ENCODE measurements at regions not wholly inside any gene's neighbourhood (a gene's known extent, or its start where the extent isn't known, plus 50 kb on each side); places are given as distances from the start of the nearest gene placed in this dataset.

GRCh38 chr10:62632071-62632809 lies 172.3 kb upstream of the ADO start:
- DNase-seq (ENCODE audit: low read depth) = peak; percentile 30

- no peak for DNase-seq (ENCODE audit: low read depth)
Observed at GRCh38 chr10:62633976-62634375, 170.5 kb upstream of the ADO start.

- no peak for DNase-seq (ENCODE audit: low read depth)
Observed at GRCh38 chr10:62634576-62634975, 169.9 kb upstream of the ADO start.

GRCh38 chr10:62635127-62635526 lies 169.4 kb upstream of the ADO start:
- no peak for DNase-seq (ENCODE audit: low read depth)

GRCh38 chr10:62636825-62637248 lies 167.7 kb upstream of the ADO start:
- no peak for DNase-seq (ENCODE audit: low read depth)

GRCh38 chr10:62637249-62638061 lies 167.1 kb upstream of the ADO start:
- peak; percentile 38 for DNase-seq (ENCODE audit: low read depth)

- no peak for DNase-seq (ENCODE audit: low read depth)
Observed at GRCh38 chr10:62638062-62638477, 166.4 kb upstream of the ADO start.

GRCh38 chr10:62639144-62639543 lies 165.4 kb upstream of the ADO start:
- no peak for DNase-seq (ENCODE audit: low read depth)

DNA sequence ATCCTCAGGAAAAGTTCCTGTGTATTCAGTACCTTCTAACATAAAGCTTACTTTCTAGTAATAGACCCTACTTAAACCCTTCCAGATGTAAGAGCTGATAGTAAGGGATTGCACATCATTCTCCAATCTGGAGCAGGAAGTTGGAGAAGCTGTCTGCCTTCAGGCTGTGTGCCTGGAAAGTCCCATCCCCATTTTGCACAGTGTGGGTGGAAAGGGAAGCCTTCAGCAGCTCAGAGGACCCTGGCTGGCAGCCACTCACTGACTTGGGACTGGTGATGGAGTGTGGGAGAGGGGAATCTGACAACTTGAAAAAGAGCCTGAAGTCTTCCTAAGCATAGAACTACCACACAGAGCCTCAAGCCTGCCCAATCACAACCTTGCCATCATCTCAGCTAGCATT lies 164.1 kb upstream of the ADO start:
- DNase-seq (ENCODE audit: low read depth) = no peak

DNA sequence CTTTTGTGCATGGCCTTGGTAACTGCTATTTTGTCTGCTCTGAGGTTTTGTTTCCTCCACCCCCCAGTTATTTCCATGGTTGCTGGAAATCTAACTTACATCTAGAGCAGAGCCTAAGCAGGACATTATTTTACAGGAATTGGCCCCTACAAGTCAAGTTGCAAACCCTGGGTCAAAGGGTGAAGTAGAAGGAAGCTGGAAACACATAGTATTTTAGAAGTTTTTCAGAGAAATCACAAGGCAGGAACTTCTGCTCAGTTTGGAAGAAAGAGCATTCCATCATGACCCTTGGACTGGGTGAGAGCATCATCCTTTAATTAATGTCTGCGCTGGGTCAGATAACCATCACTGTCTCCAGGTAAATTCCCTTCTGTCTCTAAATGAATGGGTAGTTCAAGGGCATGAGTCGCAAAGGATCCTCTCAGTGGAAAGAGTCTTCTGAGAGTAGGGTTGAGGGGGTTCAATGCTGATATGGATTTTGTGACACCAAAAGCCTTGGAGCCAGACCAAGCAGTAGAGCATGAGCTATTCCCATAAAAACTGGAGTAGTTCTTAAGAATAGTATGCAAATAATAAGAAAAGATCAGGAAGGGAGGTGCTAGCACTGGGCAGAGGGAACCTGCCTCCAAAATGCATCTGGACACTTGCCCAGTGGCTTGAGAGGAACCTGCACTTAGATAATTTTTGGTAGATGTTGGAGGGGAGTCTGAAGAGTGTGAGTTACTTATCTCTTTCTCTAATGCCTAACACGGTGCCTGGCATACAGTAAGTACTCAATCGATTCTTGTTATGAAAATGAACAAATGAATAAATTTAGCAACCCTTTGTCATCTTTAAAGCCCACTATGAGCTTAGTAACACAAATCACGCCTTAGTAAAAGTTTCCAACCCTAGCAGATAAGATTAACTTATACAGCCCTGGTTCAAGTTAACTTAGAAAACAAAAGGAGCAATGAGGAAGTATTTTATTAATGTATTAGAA lies 160.6 kb upstream of the ADO start:
- DNase-seq (ENCODE audit: low read depth) = no peak

DNA sequence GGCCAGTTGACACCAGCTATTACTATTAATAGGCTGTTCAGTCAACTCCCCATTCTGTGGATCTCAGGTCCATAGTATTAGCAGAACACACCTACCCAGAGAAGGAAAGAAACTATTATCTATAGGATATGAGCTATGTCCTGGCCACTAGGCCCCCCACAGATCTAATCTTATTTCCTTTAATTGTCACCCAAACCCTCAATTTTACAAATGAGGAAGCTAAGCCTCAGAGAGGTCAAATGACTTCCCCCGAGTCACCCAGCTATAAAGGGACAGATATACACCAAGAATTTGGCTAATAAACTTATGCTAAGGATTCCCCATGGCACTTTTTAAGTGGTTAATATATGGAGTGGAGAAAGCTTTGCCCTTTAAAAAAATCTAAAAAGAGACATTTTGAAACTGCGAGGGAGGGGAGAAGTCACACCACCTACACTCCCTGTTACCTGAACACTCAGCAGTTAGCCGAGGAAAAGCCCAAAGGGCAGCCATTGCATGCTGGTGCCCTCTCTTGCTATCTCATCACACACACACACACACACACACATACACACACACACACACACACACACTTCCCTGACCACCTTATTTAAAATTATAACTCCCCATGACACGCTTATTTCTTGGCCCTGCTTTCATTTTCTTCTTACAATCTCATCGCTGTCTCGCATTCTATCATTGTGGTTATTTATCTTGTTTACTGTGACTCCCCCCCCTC lies 157.0 kb upstream of the ADO start:
- DNase-seq (ENCODE audit: low read depth) = no peak

DNA sequence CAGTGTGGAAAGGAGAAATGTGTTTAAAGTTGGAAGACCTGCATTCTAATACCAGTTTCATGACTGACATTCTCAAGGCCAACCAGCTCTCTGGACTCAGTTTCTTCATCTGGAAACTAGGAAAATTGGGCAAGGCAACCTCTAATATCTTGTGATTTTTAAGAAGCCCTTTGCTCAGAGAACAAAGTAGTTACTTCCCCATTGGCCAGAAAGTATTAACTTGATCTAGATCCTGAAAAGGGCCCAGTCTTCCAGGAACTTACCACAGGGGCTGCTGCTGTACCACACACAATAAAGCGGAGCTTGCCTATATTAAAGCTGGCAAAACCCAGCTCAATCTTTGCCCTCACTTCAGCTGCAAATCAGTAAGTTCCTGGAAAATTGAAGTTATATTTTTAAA lies 155.6 kb upstream of the ADO start:
- DNase-seq (ENCODE audit: low read depth) = no peak

DNA sequence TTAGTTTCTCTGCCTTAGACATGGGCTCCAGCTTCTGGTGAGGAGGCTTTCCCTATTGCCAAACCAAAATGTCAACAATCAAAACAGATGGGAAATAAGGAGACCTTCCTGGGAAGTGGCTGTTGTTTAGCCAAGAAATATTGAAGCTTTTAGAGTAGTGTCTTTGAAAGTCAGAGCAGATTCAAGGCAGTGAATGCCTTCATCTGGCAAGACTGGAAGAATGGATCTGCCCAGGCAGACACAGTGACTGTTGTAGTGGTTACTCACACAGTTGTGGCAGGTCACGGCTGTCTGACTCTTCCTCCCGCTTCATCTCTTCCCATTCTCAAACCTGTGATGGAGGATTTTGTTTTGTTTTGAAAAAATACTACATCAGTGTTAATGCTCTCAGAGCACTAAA lies 154.1 kb upstream of the ADO start:
- no peak for DNase-seq (ENCODE audit: low read depth)

DNA sequence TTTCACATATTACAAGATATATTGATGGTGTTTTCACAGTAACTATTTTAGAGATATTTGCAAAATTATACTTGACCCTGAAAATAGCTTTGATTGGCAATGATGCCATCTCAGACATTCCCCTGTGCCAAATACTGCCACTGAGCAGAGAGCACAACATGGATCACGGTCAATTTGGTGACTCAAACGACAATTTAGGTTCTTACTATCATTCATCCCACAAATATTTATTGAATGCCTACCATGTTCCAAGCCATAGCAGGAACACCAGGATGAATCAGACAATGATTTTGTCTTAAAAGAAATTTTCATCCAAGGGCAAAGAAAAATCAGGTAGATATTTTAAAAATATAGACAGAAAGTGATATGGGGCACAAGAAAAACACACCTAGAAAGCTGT lies 153.2 kb upstream of the ADO start:
- DNase-seq (ENCODE audit: low read depth) = no peak

DNA sequence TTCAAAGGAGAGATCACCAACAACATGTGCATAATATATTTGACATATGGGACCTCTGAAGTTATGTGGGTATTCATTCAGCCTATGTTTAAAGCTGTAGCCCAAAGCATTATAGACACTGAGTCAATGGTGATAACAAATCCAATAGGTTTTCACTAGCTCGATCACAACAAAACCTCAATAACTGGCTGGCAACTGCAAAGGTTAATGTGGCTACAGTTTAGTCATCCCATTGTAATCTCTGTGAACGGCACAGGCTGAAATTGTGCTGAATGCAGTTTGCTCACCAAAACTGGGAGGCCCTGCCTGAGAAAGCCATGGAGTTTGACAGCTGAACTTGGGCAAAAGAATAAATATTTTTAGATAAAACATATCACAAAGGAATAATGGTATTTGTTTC lies 152.4 kb upstream of the ADO start:
- no peak for DNase-seq (ENCODE audit: low read depth)

DNA sequence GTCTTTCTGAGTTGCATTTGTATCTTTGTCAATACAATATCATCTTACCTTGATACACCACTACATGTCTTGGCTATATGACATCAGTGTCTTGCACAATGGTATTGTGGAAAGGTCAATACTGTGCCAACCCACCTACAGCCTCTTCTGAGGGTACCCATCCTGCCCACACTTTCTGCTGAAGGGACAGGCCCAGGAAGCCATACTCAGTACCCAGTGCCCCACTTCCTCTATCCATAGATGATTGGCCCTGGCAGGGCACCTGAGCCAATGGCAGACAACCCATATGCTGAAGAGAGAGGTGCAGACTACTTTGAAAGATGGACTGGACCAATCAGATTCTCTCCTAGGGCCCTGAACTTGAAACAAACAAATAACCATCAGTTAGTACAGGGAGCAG lies 152.0 kb upstream of the ADO start:
- DNase-seq (ENCODE audit: low read depth) = no peak

GRCh38 chr10:62653254-62653653 lies 151.3 kb upstream of the ADO start:
- no peak for DNase-seq (ENCODE audit: low read depth)

GRCh38 chr10:62654966-62655336 lies 149.6 kb upstream of the ADO start:
- DNase-seq (ENCODE audit: low read depth) = no peak

DNA sequence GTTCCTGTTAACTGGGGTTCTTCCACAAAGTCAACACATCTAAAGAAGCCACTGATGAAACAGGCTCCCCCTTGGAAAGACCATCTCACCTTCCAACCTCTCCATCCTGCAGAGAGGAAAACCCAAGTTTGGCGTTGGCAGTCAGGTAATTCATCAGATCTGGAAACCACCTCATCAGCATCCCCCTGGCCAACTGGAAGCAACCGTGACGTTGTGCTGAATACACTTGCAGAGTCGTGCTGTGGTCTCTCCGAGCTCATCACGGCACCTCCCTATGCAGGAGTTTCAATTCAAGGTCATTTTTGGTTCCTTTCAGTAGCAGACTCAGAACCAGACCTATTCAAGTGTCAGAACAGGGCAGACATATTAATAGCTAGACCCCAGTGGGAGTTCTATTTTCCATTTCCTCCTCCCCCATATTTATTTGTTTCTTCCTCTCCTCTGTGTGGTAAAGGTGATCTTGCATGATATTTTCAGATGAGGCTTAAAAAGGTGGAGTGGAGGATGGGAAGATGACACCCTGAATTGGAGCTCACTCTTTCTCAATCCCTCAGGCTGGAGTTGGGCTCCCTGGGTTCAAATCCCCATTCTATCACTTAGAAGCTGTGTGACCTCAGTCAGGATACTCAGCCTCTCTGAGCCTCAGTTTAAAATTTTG lies 149.1 kb upstream of the ADO start:
- DNase-seq (ENCODE audit: low read depth) = no peak

- no peak for DNase-seq (ENCODE audit: low read depth)
Observed at GRCh38 chr10:62657244-62657835, 147.2 kb upstream of the ADO start.

DNA sequence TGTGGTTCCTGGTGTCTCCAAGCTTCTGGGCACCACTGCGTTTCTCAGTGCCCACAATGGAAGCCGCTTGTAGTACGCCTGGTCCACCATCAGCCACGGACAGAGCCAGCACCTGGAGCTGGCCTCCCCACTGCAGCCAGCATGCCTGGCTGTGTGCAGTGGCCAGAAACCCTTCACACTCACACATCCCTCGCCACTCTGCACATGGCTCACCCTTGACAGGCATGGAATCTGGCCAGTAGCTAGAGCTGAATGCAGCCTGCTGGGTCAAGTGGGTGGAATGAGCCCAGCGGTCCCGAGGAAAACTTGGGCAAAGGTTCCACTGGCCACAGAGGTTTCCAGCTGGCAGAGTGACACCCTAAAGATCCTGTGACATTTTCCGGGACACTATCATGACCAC lies 146.0 kb upstream of the ADO start:
- DNase-seq (ENCODE audit: low read depth) = no peak
